ENCODE measurements at regions not wholly inside any gene's neighbourhood (a gene's known extent, or its start where the extent isn't known, plus 50 kb on each side); places are given as distances from the start of the nearest gene placed in this dataset.

GRCh38 chr18:61619783-61620182, 273.0 kb downstream of the RNF152 start:
- DNase-seq (ENCODE audit: low spot score), result no peak

- no peak for DNase-seq (ENCODE audit: low spot score)
Measured at GRCh38 chr18:61618816-61619215, 274.0 kb downstream of the RNF152 start.

- no peak for DNase-seq (ENCODE audit: low spot score)
Measured at GRCh38 chr18:61616111-61616610, 276.6 kb downstream of the RNF152 start.

- no peak for DNase-seq (ENCODE audit: low spot score)
Measured at GRCh38 chr18:61612517-61612916, 279.3 kb downstream of the CDH20 start.

- no peak for DNase-seq (ENCODE audit: low spot score)
Measured at GRCh38 chr18:61609131-61609530, 275.9 kb downstream of the CDH20 start.

- DNase-seq (ENCODE audit: low spot score), result no peak
Measured at GRCh38 chr18:61608316-61608715, 275.1 kb downstream of the CDH20 start.

GRCh38 chr18:61607867-61608266, 274.6 kb downstream of the CDH20 start:
- no peak for DNase-seq (ENCODE audit: low spot score)

- no peak for DNase-seq (ENCODE audit: low spot score)
Measured at GRCh38 chr18:61606759-61607158, 273.5 kb downstream of the CDH20 start.

GRCh38 chr18:61606068-61606660, 272.9 kb downstream of the CDH20 start:
- no peak for DNase-seq (ENCODE audit: low spot score)

GRCh38 chr18:61605376-61606067, 272.3 kb downstream of the CDH20 start:
- DNase-seq (ENCODE audit: low spot score), result no peak

All from SK-N-DZ (cell line).